ENCODE measurements at regions not wholly inside any gene's neighbourhood (a gene's known extent, or its start where the extent isn't known, plus 50 kb on each side); places are given as distances from the start of the nearest gene placed in this dataset.
"Not testable (repeated sequence)": the region's sequence is repeated elsewhere in the genome, so short reads cannot be mapped to it uniquely, and the experiment has no call there.

DNA sequence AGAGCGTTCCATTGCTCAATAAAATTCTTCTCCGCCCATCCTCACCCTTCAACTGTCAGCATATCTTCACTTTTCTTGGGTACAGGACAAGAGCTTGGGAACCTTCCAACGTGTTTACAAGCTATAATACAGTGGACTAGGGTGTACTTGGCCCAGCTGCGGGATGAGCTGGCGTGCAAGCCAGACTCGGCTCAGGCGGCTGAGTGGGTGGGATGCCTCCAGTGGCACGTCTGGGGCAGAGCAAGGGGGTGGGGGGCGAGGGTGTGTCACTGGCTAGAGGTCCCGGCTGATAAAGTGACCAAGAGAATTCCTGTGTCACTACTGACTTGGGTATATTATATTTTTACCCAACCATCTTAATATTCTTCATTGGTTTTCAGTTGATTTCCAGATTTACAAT is 179.7 kb downstream of the EVA1A start:
- DNase-seq (ENCODE audit: low read depth), result no peak

DNA sequence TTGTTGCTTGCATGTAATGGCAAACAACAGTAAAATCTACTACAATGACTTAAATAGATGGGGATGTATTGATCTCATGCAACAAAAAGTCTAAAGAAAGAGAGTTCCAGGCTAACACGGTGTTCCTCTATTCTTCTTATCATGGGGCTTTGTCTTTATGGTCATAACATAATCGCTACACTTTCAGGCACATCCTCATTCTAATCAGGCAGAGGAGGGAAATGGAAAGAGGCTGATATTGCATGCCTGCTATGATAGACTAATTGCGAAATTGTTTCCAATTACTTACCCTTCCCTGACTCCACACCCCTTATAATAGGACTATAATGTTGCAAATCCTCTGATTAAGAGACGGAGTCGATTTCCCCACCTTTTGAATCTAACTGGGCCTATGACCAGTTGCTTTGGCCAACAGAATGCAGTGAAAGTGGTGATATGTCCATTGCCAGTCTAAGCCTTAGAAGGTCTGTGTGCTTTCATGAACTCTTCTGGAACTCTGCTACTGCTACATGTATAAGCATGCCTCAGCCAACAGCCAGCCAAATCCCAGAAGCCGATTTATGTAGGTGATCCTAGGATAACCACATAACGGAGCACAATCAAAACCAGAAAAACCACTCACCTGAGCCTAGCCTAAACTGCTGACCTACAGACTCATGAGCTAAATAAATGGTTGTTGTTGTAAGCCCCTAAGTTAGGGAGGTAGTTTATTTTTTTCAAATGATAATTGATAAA is 180.3 kb upstream of the TACR1 start:
- no peak for DNase-seq (ENCODE audit: low read depth)

DNA sequence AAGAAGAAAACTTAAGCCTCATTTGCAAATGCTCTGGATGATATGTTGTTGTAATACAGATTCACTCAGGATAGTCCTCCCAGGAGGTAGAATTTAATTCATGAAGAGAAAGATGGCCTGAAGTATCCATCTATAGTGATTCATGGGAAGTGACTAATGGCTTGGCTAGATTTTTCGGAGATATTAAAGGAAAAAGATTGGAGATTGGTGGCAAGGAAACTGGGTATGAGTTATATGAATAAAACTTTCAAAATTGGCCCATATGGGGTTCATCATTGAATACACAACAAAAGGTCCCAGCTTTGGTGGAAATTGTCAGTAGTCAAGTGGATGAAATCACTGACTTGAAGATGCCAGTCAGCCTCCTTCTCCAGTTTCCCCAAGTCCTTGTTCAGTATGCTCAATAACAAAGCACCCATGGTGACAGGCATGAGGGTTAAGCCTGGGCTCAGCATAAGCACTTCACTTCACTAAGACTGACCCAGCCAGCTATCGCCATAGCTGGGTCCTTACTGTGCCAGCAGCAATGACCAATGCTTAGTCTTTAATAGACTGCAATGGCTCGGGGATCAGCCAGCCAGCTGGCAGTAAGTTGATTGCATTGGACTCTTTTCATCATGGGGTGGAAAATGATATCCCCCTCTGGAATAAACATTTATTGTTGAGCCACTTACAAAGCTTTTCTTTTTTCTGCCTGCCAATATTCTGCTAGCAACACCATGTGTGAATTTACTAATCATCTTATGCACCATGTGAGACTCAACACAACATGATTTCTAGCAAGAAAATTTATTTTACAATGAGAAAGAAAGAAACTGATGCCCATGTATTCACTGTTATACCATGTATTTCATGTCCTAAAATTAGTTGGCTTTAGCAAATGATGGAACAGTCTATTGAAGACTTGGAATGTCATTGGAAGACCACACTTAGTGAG is 176.6 kb upstream of the TACR1 start:
- no peak for DNase-seq (ENCODE audit: low read depth)

DNA sequence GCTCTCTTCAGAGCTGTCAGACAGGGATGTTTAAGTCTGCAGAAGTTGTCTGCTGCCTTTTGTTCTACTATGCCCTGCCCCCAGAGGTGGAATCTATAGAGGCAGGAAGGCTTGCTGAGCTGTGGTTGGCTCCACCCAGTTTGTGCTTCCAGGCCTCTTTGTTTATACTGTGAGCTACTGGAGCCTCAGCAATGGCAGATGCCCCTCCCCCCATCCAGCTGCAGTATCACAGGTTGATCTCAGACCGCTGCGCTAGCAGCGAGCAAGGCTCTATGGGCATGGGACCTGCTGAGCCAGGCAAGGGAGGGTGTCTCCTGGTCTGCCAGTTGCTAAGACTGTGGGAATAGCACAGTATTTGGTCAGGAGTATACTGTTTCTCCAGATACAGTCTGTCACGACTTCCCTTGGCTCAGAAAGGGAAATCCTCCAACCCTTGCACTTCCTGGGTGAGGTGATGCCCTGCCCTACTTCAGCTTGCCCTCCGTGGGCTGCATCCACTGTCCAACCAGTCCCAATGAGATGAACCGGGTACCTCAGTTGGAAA is 175.2 kb upstream of the TACR1 start:
- not testable (repeated sequence) for DNase-seq (ENCODE audit: low read depth)

DNA sequence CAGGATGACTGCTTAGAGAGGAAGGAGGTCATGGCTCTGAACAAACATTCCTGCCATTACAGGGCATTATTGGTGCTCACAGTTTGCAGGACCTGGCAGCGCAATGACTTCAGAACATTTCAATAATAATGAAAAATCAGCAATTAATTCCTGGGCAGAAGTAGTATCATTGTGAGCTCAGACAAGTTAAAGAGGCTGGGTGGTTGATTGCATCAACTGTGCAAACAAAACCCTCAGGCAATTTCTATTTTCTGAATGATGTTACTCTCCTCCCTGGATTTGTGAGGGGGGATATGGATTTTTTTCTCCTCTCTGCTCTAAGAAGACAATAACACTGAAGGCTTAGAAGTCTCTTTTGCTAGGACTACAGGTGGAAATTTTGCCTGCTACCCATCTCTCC is 168.1 kb upstream of the TACR1 start:
- DNase-seq (ENCODE audit: low read depth), result no peak

DNA sequence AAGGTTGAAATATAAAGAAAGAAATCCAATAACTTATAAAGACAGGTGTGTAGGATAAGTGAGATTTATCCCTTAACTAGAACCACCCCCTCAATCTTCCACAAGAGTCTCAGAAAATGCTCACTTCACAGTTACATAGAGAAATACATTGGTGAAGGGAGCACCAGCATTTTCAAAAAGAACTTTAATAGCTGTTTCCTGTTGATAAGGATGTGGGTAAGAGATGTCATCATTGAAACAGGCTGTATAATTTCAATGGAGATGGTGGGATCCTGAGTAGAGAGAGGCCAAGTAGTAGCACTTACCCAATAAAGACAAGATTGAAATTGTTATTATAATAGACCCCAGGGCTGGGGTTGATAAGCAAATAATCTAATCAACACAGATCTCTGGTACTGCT is 162.2 kb upstream of the TACR1 start:
- DNase-seq (ENCODE audit: low read depth), result no peak

DNA sequence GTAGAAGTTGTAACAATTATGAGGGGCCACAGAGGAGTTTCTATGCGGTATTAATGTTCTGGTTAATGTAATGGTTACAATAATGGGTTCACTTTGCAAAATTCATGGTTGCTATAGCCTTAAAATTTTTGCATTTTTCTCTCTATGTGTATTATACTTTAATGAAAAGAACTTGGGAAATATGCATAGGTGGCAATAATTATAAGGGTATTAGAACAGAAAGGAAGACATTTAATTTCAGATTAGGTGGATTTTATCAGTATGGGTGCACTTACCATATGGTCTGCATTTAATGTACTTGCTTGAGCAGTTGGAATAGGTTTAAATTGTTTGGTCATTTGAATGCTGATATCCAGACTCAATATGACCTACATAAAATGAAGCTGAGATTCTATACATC is 161.6 kb upstream of the TACR1 start:
- no peak for DNase-seq (ENCODE audit: low read depth)

DNA sequence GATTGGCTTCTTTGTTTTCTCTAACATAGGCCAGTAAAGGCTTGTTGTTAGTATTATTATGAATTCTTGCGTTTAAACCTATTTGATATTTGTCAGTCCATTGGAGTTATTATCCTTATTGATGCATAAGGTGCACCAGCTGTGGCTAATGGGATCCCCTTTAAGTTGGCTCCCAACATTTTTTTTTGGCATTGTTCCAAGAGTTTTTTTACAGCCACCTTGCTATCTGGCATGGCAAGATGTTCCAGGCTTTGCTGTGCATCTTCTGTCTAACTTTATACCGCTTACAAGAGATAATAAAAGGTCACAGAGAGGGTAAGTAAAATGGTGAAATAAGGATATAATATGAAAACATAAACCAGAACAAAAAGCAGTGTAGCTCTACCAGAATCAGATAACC is 157.5 kb upstream of the TACR1 start:
- DNase-seq (ENCODE audit: low read depth), result no peak

DNA sequence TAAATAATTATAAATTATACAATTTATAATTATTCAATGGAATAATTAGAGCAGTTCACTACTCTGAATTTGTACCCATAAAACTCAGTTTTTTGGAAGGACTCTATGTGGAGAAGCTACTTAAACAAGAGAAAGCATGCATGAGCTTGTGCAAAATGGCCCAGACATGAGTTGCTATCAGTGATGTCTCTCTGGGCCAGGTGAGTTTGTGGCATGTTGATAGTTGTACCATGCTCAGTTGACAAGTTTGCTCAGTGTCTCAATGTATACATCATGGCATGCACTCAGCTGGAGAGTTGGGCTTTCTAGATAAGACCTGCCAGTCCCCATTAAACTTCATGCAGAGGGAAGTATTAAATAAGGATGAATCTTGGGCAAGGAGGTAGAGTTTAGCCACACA is 153.8 kb upstream of the TACR1 start:
- DNase-seq (ENCODE audit: low read depth), result no peak

DNA sequence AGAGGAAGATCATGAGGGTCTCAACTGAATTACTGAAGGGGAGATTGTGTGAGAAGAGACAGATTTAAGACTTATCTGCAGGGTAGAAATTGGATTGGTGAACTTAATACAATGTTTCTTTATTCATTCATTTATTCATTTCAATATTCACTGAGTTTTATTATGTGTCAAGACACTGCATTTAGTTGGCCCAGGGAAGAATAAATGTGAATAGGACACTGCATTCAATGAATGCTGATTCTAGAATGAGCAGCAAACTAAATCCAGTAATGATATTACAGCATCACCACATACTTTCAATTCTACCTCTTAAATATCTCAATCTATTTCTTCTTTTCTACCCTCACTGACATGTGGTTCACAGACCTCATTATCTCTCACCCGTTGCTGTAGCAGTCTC is 149.0 kb upstream of the TACR1 start:
- no peak for DNase-seq (ENCODE audit: low read depth)

DNA sequence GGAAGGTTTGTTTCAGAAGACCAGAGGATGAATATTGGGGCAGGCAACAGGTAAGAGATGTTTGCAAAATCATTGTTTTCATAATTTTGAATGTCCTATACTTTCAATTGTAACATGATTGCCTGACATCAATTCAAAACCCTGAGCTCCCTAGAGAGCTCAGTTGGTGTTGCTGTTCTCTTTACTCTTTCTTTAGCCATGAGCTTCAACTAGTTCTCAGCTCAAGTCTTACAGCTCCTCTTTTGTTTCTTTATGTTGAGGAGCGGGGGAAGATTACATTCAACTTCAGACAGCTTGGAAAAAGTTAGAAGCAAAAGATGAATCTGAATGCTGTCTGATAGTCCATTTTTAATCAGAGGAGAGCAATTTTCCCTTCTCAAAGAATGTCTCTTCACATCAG is 144.8 kb upstream of the TACR1 start:
- DNase-seq (ENCODE audit: low read depth), result no peak

DNA sequence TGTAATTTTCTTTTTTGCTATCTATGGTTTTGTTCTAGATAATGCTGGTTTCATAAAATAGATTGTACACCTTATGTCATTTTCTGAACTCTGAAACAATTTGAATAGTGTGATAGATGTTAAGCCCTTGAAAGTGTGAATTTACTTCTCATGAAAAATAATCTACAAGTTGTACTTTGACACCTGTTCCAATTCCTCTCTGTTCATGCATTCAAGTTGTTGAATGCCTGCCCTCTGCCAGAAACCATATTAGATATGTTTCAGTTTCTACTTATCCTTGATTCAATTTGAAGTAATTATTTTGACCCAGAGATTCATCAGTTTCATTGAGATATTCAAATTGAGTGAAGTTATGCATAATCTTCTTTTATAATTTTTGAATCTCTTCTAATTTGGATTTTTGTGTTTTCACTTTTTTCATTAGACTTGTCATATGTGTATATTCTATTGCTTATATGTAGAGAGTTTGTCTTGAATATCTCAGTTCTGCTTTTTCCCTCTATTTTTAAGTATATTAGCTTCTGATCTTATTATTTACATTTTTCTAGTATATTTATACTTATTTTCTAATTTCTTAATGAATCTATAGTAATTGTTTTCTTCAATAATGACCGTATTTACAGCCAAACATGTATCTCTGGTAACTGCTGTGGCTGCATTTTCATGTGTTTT is 143.3 kb upstream of the TACR1 start:
- DNase-seq (ENCODE audit: low read depth), result no peak

DNA sequence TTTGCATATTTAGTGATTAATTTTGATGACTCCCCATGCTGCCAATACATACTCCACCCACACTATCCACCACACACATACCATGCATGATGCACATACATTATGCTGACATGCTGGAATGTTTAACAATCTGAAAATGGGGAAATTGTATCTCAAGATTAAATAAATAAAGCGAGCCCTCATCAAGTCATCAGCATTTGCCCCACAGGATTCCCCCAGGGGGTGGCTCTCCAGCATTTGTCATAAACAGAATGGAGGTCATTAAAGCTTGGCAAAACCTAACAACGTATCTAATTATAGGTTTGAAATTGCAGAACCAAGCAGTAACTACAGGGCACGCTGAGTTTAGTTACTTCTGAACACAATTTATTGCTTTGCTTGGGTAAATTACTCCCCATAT is 141.2 kb upstream of the TACR1 start:
- no peak for DNase-seq (ENCODE audit: low read depth)

DNA sequence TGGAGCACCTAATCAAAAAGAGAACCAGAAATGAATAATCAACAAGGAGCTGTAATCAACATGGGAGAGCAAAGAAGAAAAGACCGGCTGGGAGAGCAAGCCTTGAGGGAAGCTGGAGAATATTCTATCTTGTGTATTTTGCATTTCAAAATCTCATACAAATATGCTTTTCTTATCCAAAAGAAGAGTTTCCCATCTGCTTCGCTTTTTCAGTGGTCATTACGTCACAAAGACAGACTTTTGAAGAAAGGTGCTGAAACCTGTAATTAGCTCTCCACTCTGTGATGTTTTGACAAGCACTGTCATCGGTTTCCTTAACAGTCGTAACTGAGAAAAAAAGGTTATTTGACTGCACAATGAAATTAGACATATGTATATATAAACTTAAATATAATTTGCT is 139.1 kb upstream of the TACR1 start:
- DNase-seq (ENCODE audit: low read depth), result no peak

DNA sequence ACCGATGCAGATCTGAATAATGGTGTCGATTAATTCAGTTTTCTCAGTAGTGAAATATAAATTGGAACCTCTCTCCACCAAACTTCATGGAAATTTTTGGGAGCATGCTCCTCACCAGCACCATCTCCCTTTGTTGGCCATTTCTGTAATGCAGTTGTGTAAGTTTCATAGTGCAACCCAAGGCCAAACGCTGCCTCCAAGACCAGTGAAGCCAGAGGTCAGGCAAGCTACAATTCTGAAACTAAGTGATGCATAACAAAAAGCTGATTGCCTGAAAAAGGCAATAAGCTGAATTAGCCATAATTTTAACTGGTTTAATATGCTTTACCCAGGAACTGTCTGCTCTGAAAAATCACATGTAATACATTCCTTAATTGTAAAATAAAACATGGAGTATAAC is 138.3 kb upstream of the TACR1 start:
- DNase-seq (ENCODE audit: low read depth), result no peak

DNA sequence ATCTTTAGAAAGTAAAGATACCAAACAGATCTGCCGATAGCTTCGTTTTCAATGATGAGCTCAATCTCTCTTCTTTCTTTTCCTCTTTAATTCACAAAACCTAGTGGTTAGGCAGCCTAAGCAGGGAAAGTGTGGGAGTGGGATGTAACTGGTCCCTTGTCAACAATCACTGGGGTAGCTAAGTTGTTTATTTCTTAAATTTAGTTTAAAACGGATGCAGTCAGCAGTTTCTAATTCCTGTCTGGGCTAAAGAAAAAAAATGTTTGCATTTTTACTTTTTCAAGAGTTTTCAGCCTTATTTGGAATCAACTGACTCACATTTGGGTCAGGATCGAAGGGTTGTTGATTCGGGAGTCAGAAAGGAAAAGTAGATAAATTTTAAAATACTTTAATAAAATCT is 137.7 kb upstream of the TACR1 start:
- no peak for DNase-seq (ENCODE audit: low read depth)

DNA sequence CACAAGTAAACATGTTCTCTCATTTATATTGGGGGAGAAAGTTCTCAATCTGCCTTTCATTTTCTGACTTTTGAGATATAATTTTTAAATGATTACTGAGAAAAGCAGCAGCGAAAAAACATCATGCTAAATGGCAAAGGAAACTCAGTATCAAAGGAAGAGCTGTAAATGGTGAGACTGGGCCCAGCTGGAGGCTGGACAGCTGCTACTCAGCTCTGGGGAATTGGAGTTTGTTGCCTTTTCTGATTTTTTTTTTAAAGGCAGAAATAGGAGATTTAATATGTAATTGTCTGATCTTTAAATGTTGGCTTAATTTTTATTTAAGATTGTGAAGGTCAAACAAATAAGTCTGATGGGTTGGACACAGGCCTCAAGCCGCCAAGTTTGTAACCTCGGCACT is 137.1 kb upstream of the TACR1 start:
- no peak for DNase-seq (ENCODE audit: low read depth)

DNA sequence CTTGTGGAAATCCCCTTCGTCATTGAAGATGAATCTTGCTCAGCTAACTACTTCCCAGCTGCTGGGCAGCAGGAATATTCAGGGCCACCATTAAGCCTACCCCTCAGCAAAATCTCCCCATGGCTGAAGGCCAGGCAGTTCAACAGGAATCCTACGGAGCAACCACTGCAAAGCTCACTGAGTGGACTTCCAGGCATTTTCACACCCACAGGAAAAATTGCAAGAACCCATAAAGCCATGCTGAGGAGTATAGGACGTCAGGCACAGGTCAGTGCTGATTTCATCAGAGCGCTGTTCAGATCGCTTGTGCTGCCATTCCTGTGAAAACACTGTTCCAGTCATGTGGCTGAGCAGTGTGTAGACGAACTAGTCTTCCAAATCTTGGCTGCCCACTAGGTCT is 134.8 kb upstream of the TACR1 start:
- no peak for DNase-seq (ENCODE audit: low read depth)

DNA sequence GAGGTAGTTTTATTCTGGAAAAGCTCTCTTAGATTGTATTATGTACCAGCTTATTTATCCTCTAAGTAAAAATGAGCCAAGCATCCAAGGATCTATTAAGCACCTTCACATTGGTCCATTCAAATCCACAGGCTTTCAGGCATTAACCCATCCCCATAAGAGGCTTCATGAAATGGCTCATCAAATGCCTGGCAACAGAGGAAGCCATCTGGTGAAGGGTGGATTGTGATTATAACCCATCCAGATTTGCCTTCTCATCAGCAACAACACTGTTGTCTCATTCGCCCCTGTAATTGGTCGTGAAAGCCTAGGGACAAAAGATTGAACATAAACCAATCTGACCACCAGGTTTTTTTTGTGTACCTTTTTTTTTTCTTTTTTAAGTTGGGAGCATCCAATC is 134.3 kb upstream of the TACR1 start:
- no peak for DNase-seq (ENCODE audit: low read depth)

DNA sequence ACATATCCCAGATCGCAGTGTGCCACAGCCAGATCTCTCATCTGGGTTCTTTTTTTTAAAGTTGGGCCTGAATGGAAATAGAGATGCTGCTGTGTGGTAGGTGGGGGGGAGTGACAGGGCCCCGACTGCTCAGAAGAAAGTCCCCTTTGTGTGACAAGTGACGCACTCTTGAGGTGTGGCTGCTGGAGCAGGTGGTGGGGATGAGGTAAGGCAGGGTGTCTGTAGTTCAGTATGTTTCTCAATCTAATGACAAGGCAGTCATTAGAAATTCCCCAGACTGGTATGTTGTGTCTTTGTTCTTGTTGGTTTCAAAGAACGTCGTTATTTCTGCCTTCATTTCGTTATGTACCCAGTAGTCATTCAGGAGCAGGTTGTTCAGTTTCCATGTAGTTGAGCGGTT is 128.8 kb upstream of the TACR1 start:
- DNase-seq (ENCODE audit: low read depth), result no peak

DNA sequence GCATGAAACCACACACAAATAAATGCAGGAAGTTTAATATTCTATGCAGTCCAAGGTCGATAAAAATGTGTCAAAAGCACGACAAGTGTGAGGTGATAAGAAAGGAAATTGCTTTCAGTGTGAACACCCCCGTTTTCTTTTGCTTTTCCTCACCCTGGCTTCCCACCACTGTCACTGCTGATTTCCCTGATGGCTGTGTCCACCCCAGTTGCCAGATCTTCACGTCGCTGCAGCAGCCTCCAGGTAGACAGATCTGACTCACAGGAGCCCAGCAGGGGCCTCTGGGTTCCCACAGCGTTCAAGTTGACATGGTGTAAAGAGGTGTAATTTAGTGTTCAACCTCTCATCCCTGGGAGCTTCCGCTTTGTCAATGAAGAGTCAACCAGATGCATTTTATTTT is 128.0 kb upstream of the TACR1 start:
- no peak for DNase-seq (ENCODE audit: low read depth)

DNA sequence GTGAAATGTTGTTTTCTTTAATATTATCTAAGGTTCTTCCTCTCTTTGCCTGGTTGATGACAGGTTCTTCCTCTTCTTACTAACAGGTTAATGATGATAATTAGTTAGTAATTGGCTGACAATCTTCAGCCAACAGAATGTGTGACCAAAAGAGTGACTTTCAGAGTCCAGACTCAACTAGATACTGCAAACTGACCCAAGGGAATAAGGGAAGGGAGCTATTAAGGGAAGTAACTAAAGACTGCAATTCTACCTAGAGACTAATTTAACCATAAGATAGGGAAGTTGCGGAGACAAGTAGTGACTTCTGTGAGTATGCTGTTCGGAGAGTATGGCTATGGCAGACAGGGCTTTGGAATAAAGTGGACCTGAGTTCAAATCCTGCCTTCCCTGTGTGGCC is 127.3 kb upstream of the TACR1 start:
- DNase-seq (ENCODE audit: low read depth), result no peak

DNA sequence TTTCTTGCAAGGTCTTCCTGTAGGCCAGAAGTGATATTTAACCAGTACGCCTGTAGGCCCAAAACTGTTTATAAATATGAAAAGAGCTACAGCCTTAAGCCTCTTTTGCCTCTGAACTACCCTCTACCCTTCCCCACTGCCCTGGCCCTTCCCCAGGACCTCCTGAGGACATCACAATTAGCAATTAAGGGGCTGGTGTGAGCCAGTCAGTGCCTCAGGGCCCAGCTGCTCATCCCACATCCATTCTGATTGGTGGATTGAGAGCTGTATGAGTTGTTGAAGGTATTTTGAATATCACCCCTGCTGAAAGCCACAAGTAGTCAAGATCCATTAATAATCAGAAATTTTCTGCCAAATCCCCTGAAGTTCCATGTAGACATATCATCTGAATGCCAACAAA is 126.3 kb upstream of the TACR1 start:
- DNase-seq (ENCODE audit: low read depth), result no peak
